ENCODE measurements at regions not wholly inside any gene's neighbourhood (a gene's known extent, or its start where the extent isn't known, plus 50 kb on each side); places are given as distances from the start of the nearest gene placed in this dataset.

DNA sequence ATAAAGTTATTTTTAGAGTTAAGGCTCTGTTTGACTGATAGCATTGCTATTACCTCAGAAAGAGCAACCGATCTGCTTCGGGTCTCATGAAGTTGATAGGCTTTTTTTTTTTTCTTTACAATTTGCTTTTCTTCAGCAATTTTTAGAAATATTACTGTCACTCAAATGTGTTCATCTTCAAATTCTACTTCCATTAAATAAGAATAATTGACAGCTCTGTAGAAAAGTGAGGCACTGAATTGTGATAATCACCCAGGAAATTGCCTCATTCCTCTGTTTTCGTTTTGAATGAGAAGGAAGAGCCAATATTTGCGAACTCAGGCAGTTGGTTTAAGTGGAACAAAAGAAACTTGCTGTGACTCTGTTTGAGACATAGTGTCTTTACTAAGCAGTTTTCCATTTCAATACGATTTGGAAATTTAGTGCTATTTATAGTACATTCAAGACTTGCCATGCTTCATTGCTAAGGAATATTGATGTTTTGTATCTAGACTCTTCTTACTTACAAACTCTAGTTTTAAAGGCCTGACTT, 700.5 kb upstream of the CDH10 start:
- Mint-ChIP-seq H3K27ac (no peak overlapping the region), H3K27me3 (no peaks in the 10 kb centered on the region), H3K9me3 (ENCODE audit: low read depth) (peaks cover 2% of the 10 kb centered on the region), H3K4me3 (ENCODE audit: low read depth) (no peak overlapping the region), H3K36me3 (ENCODE audit: insufficient read depth) (no peaks in the 10 kb centered on the region), H3K4me1 (ENCODE audit: low read depth) (no peaks in the 10 kb centered on the region)
- DNase-seq (ENCODE audit: low spot score, unreplicated experiment), result no peak
- TF ChIP-seq, protein P1, sequence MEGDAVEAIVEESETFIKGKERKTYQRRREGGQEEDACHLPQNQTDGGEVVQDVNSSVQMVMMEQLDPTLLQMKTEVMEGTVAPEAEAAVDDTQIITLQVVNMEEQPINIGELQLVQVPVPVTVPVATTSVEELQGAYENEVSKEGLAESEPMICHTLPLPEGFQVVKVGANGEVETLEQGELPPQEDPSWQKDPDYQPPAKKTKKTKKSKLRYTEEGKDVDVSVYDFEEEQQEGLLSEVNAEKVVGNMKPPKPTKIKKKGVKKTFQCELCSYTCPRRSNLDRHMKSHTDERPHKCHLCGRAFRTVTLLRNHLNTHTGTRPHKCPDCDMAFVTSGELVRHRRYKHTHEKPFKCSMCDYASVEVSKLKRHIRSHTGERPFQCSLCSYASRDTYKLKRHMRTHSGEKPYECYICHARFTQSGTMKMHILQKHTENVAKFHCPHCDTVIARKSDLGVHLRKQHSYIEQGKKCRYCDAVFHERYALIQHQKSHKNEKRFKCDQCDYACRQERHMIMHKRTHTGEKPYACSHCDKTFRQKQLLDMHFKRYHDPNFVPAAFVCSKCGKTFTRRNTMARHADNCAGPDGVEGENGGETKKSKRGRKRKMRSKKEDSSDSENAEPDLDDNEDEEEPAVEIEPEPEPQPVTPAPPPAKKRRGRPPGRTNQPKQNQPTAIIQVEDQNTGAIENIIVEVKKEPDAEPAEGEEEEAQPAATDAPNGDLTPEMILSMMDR (IDR thresholded peaks at IDR 0.05; ENCODE audit: unreplicated experiment), result no peak

DNA sequence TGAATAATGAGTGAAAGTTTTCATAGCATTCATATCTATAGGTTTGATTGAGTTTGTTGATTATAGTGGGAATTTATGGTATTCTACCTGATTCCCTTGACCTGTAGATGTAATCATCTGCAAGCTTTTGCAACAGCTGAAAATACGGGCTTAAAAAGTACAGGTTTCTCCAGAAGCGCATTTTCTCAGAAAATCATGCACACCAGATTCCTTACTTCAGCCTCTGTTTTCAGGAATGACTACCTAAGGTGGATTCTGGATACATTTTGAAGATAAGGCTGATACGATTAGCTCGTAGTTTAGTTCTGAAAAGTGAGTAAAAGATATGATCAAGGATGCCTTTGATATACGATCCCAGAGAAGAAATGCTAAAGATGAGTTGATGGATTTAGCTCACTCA, 694.8 kb upstream of the CDH10 start:
- no peak for DNase-seq (ENCODE audit: low spot score, unreplicated experiment)
- H3K4me1 Mint-ChIP-seq (ENCODE audit: low read depth), result no peaks in the 10 kb centered on the region
- no peak overlapping the region for H3K4me3 Mint-ChIP-seq (ENCODE audit: low read depth)
- H3K9me3 Mint-ChIP-seq (ENCODE audit: low read depth), result no peaks in the 10 kb centered on the region
- no peak overlapping the region for H3K27ac Mint-ChIP-seq
- H3K36me3 Mint-ChIP-seq (ENCODE audit: insufficient read depth), result no peaks in the 10 kb centered on the region
- H3K27me3 Mint-ChIP-seq, result no peaks in the 10 kb centered on the region
- TF ChIP-seq, protein P1 (IDR thresholded peaks at IDR 0.05; ENCODE audit: unreplicated experiment), result no peak

DNA sequence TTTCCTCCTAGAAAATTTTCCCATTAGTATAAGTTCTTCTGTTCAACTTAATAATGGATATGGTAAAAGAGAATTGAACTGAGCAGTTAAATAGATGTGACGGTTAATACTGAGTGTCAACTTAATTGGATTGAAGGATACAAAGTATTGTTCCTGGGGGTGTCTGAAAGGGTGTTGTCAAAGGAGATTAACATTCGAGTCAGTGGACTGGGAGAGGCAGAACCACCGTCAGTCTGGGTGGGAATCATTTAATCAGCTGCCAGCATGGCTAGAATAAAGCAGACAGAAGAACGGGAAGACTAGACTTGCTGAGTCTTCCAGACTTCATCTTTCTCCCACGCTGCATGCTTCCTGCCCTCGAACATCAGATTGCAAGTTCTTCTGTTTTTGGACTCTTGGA, 689.6 kb upstream of the CDH10 start:
- Mint-ChIP-seq H3K9me3 (ENCODE audit: low read depth) (peaks cover 1% of the 10 kb centered on the region), H3K36me3 (ENCODE audit: insufficient read depth) (no peaks in the 10 kb centered on the region), H3K27me3 (no peaks in the 10 kb centered on the region), H3K4me1 (ENCODE audit: low read depth) (no peaks in the 10 kb centered on the region), H3K4me3 (ENCODE audit: low read depth) (no peak overlapping the region), H3K27ac (no peak overlapping the region)
- no peak for DNase-seq (ENCODE audit: low spot score, unreplicated experiment)
- TF ChIP-seq, protein P1 (IDR thresholded peaks at IDR 0.05; ENCODE audit: unreplicated experiment), result no peak

DNA sequence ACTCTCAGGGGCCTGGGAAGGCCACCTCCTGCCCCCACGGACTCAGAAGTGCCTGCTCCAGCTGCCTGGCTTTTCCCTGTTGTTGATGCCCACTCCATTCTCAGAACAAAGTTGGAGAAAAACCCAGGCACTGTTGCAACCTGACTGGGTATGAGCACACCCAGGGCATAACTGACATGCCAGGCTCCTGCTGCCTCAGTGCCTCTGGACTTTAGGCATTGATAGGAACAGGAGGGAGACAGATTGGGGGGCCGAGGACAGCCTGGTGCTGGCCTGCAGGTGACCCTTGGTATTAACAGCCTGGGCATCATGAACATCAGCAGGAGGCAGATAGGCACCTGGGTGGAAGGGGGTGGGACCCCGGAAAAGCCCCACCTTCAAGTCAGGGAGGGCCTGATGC, 685.9 kb upstream of the CDH10 start:
- Mint-ChIP-seq H3K9me3 (ENCODE audit: low read depth) (peaks cover 4% of the 10 kb centered on the region), H3K36me3 (ENCODE audit: insufficient read depth) (no peaks in the 10 kb centered on the region), H3K4me3 (ENCODE audit: low read depth) (no peak overlapping the region), H3K27me3 (no peaks in the 10 kb centered on the region), H3K27ac (no peak overlapping the region), H3K4me1 (ENCODE audit: low read depth) (no peaks in the 10 kb centered on the region)
- TF ChIP-seq, protein P1 (IDR thresholded peaks at IDR 0.05; ENCODE audit: unreplicated experiment), result no peak
- DNase-seq (ENCODE audit: low spot score, unreplicated experiment), result no peak

DNA sequence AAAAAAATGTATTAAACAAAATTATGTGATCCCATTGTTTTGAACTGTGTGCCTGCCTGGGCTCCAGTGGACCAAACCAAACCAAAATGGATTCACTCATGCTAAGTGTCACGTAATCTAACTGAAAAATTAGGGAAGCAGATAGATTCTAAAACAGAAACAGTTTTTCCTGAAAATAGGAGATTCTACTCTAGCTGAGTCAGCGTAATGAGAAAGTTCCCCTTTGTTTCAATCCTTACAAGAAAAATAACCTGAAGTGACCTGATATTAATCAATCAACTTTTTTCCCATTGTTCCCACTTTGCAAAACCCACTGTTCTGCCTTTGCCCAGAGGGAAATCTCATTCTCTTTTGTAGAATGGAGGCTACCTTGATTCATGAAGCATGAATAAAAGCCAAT, 682.4 kb upstream of the CDH10 start:
- no peaks in the 10 kb centered on the region for H3K4me1 Mint-ChIP-seq (ENCODE audit: low read depth)
- TF ChIP-seq, protein P1 (IDR thresholded peaks at IDR 0.05; ENCODE audit: unreplicated experiment), result no peak
- no peak overlapping the region for H3K27ac Mint-ChIP-seq
- no peak overlapping the region for H3K4me3 Mint-ChIP-seq (ENCODE audit: low read depth)
- H3K36me3 Mint-ChIP-seq (ENCODE audit: insufficient read depth), result no peaks in the 10 kb centered on the region
- no peaks in the 10 kb centered on the region for H3K27me3 Mint-ChIP-seq
- H3K9me3 Mint-ChIP-seq (ENCODE audit: low read depth), result peaks cover 4% of the 10 kb centered on the region
- DNase-seq (ENCODE audit: low spot score, unreplicated experiment), result no peak
